Subcutaneous abdominal adipose tissue (tissue), 5 donors: ENCODE measurements at regions not wholly inside any gene's neighbourhood (a gene's known extent, or its start where the extent isn't known, plus 50 kb on each side); places are given as distances from the start of the nearest gene placed in this dataset.
"Not testable (repeated sequence)": the region's sequence is repeated elsewhere in the genome, so short reads cannot be mapped to it uniquely, and the experiment has no call there.

Experiments used
- H3K27ac ChIP-seq: one replicate; pipeline ENCODE4 v1.7.0; 2013; ENCODE audit warnings: low read depth, mild to moderate bottlenecking, inconsistent platforms, low read length, moderate library complexity
- H3K27me3 ChIP-seq, 5 donors: one replicate each; pipeline ENCODE4 v1.7.0; 2013; ENCODE audit warnings: low read length in 5 of 5, inconsistent platforms in 1 of 5; ENCODE audit not compliant: control insufficient read depth in 5 of 5, insufficient read depth in 4 of 5
- H3K36me3 ChIP-seq, 5 donors: one replicate each; pipeline ENCODE4 v1.7.0; 2013; ENCODE audit warnings: low read length in 5 of 5; ENCODE audit not compliant: control insufficient read depth in 5 of 5, insufficient read depth in 5 of 5
- H3K4me1 ChIP-seq, 5 donors: one replicate each; pipeline ENCODE4 v1.7.0; 2013; ENCODE audit warnings: low read length in 5 of 5, mild to moderate bottlenecking in 3 of 5, moderate library complexity in 1 of 5; ENCODE audit not compliant: control insufficient read depth in 5 of 5, insufficient read depth in 5 of 5
- H3K4me3 ChIP-seq, 5 donors: one replicate each; pipeline ENCODE4 v1.7.0; 2013; ENCODE audit warnings: low read length in 5 of 5, low read depth in 1 of 5
- H3K9ac ChIP-seq, 5 donors: one replicate each; pipeline ENCODE4 v1.7.0; 2013; ENCODE audit warnings: low read length in 5 of 5, mild to moderate bottlenecking in 4 of 5, moderate library complexity in 3 of 5
- H3K9me3 ChIP-seq, 5 donors: one replicate each; pipeline ENCODE4 v1.7.0; 2013; ENCODE audit warnings: low read length in 5 of 5; ENCODE audit not compliant: control insufficient read depth in 5 of 5
- donor health status: healthy.
- donor health status: healthy.
- donor health status: healthy.
- donor health status: healthy.
- donor health status: healthy.

DNA sequence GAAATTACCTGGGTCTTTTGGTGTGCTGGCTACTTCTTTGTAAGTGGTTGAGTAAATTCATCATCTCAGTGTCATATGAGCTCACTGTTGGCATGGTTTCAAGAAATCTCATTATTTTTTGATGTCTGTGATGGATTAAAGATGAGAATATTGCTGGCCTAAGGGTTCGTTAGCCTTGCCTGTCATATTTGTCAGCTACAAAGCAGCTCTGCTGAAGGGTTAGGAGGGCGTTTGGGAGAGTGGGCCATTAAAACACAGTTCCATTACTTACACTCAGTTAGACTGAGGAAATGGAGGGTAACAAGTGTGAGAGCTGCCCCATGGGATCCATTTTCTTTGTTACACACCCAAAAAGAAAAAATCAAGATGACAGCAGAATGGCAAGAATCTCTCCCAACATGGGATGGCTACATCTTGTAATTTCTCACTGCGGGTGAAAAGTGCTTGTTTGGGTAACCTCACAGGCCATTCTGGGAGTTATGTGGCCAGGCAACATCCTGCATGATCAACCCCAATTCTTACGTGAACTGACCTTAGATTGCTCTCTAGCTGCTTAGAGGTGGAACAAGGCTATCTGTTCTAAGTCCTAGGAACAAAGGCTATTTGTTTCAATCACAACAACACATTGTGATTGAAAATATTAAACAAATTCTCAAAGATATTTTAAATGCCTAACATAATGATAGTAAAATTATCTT lies 609.5 kb upstream of the RGMB start:
- H3K36me3 ChIP-seq, result no peaks in the 10 kb centered on the region
- H3K9ac ChIP-seq, result no peak overlapping the region
- no peak overlapping the region for H3K27ac ChIP-seq
- H3K4me1 ChIP-seq, result no peaks in the 10 kb centered on the region
- H3K9me3 ChIP-seq, result no peaks in the 10 kb centered on the region
- H3K4me3 ChIP-seq, result no peak overlapping the region
- H3K27me3 ChIP-seq, result no peaks in the 10 kb centered on the region

GRCh38 chr5:98168871-98169270 lies 604.6 kb upstream of the RGMB start:
- Histone ChIP-seq H3K9me3 (no peaks in the 10 kb centered on the region), H3K27ac (no peak overlapping the region), H3K4me3 (no peak overlapping the region), H3K9ac (no peak overlapping the region), H3K4me1 (no peaks in the 10 kb centered on the region), H3K27me3 (no peaks in the 10 kb centered on the region), H3K36me3 (no peaks in the 10 kb centered on the region)

DNA sequence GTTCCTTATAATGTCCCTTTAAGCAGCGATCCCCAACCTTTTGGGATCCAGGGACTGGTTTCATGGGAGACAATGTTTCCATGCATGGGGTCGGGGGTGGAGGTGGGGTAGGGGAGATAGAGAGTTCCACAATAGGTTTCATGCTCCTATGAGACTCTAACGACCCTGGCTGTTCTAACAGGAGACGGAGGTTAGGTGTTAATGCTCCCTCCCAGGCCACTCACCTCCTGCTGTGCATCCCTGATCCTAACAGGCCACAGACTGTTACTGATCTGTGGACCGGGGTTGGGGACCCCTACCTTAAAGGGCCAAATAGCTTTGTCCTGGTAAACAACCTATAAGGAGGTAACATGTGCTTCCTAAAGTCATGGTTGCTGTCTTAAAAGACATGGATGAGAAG lies 602.5 kb upstream of the RGMB start:
- H3K4me1 ChIP-seq, result no peaks in the 10 kb centered on the region
- no peak overlapping the region for H3K4me3 ChIP-seq
- peaks cover 0 to 3% (median 0%) of the 10 kb centered on the region in 5 donors for H3K9me3 ChIP-seq
- H3K9ac ChIP-seq, result no peak overlapping the region
- H3K27ac ChIP-seq, result no peak overlapping the region
- H3K36me3 ChIP-seq, result no peaks in the 10 kb centered on the region
- H3K27me3 ChIP-seq, result no peaks in the 10 kb centered on the region

GRCh38 chr5:98173334-98173733 lies 600.1 kb upstream of the RGMB start:
- Histone ChIP-seq H3K9me3 (peaks cover 0 to 3% (median 0%) of the 10 kb centered on the region in 5 donors), H3K4me1 (no peaks in the 10 kb centered on the region)

DNA sequence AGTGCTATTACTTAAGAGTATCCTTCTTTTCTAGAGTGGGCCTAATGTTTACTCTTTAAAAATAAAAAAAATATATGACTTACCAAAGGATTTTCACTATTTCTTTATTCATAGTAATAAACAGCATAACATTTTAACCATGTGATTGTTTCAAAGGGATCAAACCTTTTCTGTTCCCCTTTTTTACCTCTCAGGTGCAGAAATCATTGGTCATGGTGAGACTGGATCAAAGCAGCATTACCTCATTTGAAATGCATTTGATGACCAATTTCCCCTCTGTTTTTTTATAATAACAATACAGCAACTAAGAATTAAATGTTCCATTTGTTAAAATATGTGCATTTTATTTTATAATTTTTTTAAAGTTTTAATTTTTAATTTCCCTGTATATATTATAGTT lies 598.0 kb upstream of the RGMB start:
- Histone ChIP-seq H3K4me3 (no peak overlapping the region), H3K36me3 (no peaks in the 10 kb centered on the region), H3K9ac (no peak overlapping the region), H3K27ac (no peak overlapping the region), H3K9me3 (peaks cover 0 to 3% (median 0%) of the 10 kb centered on the region in 5 donors), H3K27me3 (no peaks in the 10 kb centered on the region), H3K4me1 (peaks cover 0 to 5% (median 0%) of the 10 kb centered on the region in 5 donors)

More at GRCh38 chr5:98173334-98173733, 600.1 kb upstream of the RGMB start:
- no peaks in the 10 kb centered on the region for H3K27me3 ChIP-seq
- H3K27ac ChIP-seq, result no peak overlapping the region
- H3K9ac ChIP-seq, result no peak overlapping the region
- no peak overlapping the region for H3K4me3 ChIP-seq
- no peaks in the 10 kb centered on the region for H3K36me3 ChIP-seq

GRCh38 chr5:98179791-98180755 lies 593.4 kb upstream of the RGMB start:
- H3K27ac ChIP-seq, result no peak overlapping the region
- no peaks in the 10 kb centered on the region for H3K27me3 ChIP-seq
- H3K36me3 ChIP-seq, result no peaks in the 10 kb centered on the region
- no peak overlapping the region for H3K4me3 ChIP-seq
- H3K4me1 ChIP-seq, result peaks cover 0 to 5% (median 0%) of the 10 kb centered on the region in 5 donors
- H3K9me3 ChIP-seq, result peaks cover 0 to under 1% (median 0%) of the 10 kb centered on the region in 5 donors
- H3K9ac ChIP-seq, result no peak overlapping the region

GRCh38 chr5:98186128-98186527 lies 587.3 kb upstream of the RGMB start:
- Histone ChIP-seq H3K4me3 (no peak overlapping the region), H3K9ac (no peak overlapping the region), H3K27ac (no peak overlapping the region)

GRCh38 chr5:98187945-98188344 lies 585.5 kb upstream of the RGMB start:
- no peak overlapping the region for H3K4me3 ChIP-seq
- H3K4me1 ChIP-seq, result no peaks in the 10 kb centered on the region
- H3K9ac ChIP-seq, result no peak overlapping the region
- no peaks in the 10 kb centered on the region for H3K27me3 ChIP-seq
- H3K27ac ChIP-seq, result no peak overlapping the region
- peaks cover 0 to 3% (median 0%) of the 10 kb centered on the region in 5 donors for H3K9me3 ChIP-seq
- H3K36me3 ChIP-seq, result no peaks in the 10 kb centered on the region

More at GRCh38 chr5:98186128-98186527, 587.3 kb upstream of the RGMB start:
- no peaks in the 10 kb centered on the region for H3K27me3 ChIP-seq
- peaks cover 0 to 3% (median 0%) of the 10 kb centered on the region in 5 donors for H3K9me3 ChIP-seq
- no peaks in the 10 kb centered on the region for H3K36me3 ChIP-seq
- H3K4me1 ChIP-seq, result no peaks in the 10 kb centered on the region

GRCh38 chr5:98190344-98190743 lies 583.1 kb upstream of the RGMB start:
- not testable (repeated sequence) for H3K9ac ChIP-seq, H3K4me1 ChIP-seq, H3K27ac ChIP-seq, H3K36me3 ChIP-seq, H3K27me3 ChIP-seq, H3K4me3 ChIP-seq, H3K9me3 ChIP-seq
